Ishikawa (cell line): ENCODE measurements at regions not wholly inside any gene's neighbourhood (a gene's known extent, or its start where the extent isn't known, plus 50 kb on each side); places are given as distances from the start of the nearest gene placed in this dataset.

Experiments
- CEBPB ChIP-seq: IDR thresholded peaks from 2 replicates; pipeline ENCODE4 v1.6.1; 2012
- CREB1 ChIP-seq: IDR thresholded peaks from 2 replicates; pipeline ENCODE4 v1.6.1; 2012; ENCODE audit warnings: low read depth
- EGR1 ChIP-seq: IDR thresholded peaks from 2 replicates; pipeline ENCODE4 v1.6.1; 2012
- EP300 ChIP-seq: IDR thresholded peaks from 2 replicates; pipeline ENCODE4 v1.6.1; 2012; ENCODE audit warnings: borderline replicate concordance
- FOXM1 ChIP-seq: IDR thresholded peaks from 2 replicates; pipeline ENCODE4 v1.6.1; 2012; ENCODE audit warnings: low read depth, borderline replicate concordance
- NFIC ChIP-seq: IDR thresholded peaks from 2 replicates; pipeline ENCODE4 v1.6.1; 2012
- RAD21 ChIP-seq: IDR thresholded peaks from 2 replicates; pipeline ENCODE4 v1.6.1; 2012; ENCODE audit warnings: low read depth
- TAF1 ChIP-seq: IDR thresholded peaks from 2 replicates; pipeline ENCODE4 v1.6.1; 2012; ENCODE audit warnings: low read depth, mild to moderate bottlenecking
- TCF12 ChIP-seq: IDR thresholded peaks from 2 replicates; pipeline ENCODE4 v1.6.1; 2012; ENCODE audit warnings: low read depth
- TEAD4 ChIP-seq: IDR thresholded peaks from 2 replicates; pipeline ENCODE4 v1.6.1; 2012
- YY1 ChIP-seq: IDR thresholded peaks from 2 replicates; pipeline ENCODE4 v1.6.1; 2012; ENCODE audit warnings: low read depth
- ZBTB7A ChIP-seq: IDR thresholded peaks from 2 replicates; pipeline ENCODE4 v1.6.1; 2012; ENCODE audit warnings: low read depth
- TF ChIP-seq, protein P1 (sequence below): IDR thresholded peaks from 2 replicates; pipeline ENCODE4 v1.6.1; 2012; ENCODE audit warnings: low read depth, mild to moderate bottlenecking
- TF ChIP-seq, protein P2 (sequence below): IDR thresholded peaks from 2 replicates; pipeline ENCODE4 v1.6.1; 2012
- TF ChIP-seq, protein P3 (sequence below): IDR thresholded peaks from 2 replicates; pipeline ENCODE4 v1.6.1; 2012

DNA sequence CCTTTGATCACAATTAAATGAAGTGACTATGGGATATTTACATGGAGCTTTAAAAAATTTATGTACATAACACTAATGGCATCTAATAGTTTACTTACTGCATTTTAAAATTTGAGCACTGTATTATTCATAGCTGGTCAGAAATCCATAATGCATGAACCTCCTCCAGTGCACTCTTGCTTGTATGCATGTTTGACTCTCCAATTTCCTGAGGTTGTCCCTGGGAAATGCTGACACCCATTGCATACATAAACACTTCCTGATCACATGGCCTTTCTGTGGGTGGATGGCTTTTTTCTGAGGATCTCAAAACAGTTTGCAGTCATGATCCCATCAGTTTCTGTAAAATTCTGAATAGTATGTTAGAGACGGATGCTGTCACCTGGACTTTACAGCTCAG, 577.8 kb downstream of the REEP3 start:
- TF ChIP-seq NFIC = no peak
- no peak for TF ChIP-seq TAF1
- TF ChIP-seq YY1 = no peak
- TF ChIP-seq, protein P1, sequence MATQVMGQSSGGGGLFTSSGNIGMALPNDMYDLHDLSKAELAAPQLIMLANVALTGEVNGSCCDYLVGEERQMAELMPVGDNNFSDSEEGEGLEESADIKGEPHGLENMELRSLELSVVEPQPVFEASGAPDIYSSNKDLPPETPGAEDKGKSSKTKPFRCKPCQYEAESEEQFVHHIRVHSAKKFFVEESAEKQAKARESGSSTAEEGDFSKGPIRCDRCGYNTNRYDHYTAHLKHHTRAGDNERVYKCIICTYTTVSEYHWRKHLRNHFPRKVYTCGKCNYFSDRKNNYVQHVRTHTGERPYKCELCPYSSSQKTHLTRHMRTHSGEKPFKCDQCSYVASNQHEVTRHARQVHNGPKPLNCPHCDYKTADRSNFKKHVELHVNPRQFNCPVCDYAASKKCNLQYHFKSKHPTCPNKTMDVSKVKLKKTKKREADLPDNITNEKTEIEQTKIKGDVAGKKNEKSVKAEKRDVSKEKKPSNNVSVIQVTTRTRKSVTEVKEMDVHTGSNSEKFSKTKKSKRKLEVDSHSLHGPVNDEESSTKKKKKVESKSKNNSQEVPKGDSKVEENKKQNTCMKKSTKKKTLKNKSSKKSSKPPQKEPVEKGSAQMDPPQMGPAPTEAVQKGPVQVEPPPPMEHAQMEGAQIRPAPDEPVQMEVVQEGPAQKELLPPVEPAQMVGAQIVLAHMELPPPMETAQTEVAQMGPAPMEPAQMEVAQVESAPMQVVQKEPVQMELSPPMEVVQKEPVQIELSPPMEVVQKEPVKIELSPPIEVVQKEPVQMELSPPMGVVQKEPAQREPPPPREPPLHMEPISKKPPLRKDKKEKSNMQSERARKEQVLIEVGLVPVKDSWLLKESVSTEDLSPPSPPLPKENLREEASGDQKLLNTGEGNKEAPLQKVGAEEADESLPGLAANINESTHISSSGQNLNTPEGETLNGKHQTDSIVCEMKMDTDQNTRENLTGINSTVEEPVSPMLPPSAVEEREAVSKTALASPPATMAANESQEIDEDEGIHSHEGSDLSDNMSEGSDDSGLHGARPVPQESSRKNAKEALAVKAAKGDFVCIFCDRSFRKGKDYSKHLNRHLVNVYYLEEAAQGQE = no peak
- TF ChIP-seq EGR1 = no peak
- no peak for TF ChIP-seq CREB1
- no peak for TF ChIP-seq ZBTB7A
- no peak for TF ChIP-seq TEAD4
- TF ChIP-seq EP300 = no peak
- no peak for TF ChIP-seq RAD21
- no peak for TF ChIP-seq TCF12
- TF ChIP-seq, protein P2, sequence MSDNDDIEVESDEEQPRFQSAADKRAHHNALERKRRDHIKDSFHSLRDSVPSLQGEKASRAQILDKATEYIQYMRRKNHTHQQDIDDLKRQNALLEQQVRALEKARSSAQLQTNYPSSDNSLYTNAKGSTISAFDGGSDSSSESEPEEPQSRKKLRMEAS = no peak
- TF ChIP-seq CEBPB = no peak
- no peak for TF ChIP-seq FOXM1
- TF ChIP-seq, protein P3, sequence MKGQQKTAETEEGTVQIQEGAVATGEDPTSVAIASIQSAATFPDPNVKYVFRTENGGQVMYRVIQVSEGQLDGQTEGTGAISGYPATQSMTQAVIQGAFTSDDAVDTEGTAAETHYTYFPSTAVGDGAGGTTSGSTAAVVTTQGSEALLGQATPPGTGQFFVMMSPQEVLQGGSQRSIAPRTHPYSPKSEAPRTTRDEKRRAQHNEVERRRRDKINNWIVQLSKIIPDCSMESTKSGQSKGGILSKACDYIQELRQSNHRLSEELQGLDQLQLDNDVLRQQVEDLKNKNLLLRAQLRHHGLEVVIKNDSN = no peak

DNA sequence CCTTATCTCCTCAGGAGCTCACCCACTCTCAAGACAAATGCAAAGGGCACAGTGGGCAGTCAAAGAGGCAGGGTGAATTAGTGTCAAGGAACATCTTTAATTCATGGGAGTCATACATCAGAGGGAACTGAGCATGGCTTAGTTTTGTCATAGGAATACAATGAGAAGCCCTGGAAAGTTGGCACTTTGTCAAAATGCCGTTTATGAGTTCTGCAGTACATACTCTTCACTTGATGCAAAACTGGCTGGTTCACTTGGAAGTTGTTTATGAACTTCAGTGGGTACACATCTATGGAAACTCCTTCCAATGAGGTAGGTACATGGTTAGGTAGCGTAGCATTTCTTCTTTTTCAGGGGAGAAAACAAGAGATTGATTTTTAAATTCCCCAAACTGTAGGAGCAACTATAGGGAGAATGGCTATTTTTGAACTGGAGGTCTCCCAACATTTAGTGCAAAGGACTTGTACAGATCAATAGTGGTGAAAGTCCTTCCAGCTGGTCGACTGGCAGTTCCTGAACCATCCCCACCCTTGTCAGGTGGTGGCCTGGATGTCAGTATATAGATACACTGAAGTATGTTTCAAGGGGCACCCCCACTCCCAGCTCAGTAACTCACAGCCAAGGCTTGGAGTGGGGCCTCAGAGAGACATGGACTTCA, 580.5 kb downstream of the REEP3 start:
- TF ChIP-seq RAD21 (no peak), TAF1 (no peak), EP300 (no peak), YY1 (no peak), TCF12 (no peak), TEAD4 (no peak), ZBTB7A (no peak), CEBPB (no peak)

DNA sequence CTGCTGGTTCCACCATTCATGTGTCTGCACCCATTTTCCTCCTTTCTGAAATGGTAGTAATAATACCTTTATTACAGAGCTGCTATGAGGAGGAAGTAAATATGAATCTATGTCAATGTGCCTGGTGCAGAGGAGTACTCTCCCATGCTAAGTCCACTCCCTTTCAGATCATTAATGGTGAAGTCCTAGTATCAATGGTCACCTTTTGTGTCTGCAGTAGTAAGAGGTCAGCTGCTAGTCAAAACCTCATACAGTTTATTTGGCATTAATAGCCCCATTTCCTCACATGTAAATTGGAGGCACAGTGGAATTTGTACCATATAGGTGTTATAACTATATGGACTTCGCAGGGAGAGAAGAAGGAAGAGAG, 581.0 kb downstream of the REEP3 start:
- TF ChIP-seq CEBPB = no peak
- no peak for TF ChIP-seq RAD21

DNA sequence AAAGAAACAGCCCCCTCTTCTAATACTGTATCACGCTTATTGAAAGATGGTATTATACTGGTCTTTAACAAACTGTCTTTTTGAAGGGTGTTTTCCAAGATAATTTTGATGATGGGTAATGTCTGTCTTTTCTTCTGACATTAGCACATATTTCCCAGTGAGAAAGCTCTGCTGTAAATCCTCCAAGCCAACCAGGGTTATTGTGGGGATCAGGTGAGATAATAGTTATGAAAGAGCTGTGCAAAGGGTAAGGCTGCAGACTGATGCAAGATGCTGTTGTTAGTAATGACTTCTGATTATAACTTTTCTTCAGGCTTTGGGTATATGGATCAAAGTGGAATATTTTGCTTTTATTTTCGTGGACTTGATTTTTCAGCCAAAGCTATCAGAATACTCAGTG, 581.7 kb downstream of the REEP3 start:
- TF ChIP-seq TCF12 (no peak), RAD21 (no peak), NFIC (no peak), FOXM1 (no peak)

DNA sequence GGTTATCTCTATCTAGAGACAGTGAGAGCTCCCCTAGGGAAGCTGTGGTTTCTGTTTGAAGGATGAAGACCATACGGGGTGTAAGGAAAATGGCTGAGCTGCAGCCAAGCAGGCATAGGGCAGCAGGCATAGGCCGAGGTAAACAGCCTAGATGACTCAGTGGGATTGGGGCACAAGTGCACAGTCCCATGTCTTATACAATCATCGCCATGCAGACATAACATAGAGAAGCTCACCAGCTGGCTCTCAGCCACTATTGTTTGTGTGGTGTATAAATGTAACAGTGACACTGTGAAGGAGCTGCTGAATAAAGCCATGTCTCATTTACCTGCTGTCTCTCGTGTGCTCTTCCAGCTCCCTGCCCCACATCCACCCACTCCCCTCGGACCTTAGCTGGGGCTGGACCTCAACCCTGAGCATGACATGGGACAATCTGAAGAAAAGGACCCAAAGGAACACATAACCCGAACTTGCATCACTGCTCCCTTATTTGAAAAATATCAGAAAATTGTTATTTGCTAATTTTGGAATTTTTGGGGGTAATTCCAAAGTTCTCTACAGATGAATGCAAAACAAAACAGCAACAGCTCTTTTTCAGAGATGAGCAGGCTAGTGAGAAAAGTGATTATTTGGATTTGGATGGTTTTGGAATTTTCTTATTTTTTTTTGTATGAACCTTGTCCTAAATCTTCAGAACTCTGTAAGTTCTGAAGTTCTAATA, 582.7 kb downstream of the REEP3 start:
- TF ChIP-seq TAF1 = no peak

DNA sequence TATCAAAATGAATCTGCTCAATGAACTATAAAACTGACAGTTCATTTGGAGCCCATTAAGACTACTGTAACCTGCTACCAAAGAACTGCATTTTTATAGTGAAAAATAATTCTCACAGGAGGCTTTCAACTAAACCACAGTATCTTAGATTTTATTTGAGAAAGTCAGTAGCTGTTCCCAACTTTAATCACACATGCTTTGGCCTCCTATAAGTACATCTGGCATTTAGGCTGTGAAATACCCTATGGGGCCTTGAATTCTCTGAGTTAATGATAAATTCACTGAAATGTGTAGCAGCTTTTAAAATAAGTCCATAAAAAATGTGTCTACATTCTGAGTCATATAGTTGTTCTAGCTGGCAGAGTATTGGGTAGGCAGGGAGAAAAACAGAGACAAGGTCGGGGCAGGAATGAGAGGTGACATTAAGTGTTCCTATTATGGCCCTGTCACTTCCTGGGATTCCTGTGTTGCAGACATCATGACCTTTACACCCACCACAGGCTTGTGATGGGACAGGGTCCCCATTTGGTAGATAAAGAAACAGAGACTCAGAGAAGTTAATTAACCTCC, 588.8 kb downstream of the REEP3 start:
- TF ChIP-seq, protein P2 = no peak
- no peak for TF ChIP-seq EP300
- TF ChIP-seq, protein P1 = no peak
- no peak for TF ChIP-seq CREB1
- no peak for TF ChIP-seq CEBPB
- no peak for TF ChIP-seq NFIC
- TF ChIP-seq YY1 = no peak
- TF ChIP-seq TAF1 = no peak
- TF ChIP-seq TEAD4 = no peak
- no peak for TF ChIP-seq TCF12
- TF ChIP-seq FOXM1 = no peak
- TF ChIP-seq, protein P3 = no peak
